GM12878 (cell line): ENCODE measurements at regions not wholly inside any gene's neighbourhood (a gene's known extent, or its start where the extent isn't known, plus 50 kb on each side); places are given as distances from the start of the nearest gene placed in this dataset.

Experiments used
- RAD21 ChIP-seq: IDR thresholded peaks from 2 replicates; pipeline ENCODE4 v1.6.1; 2011; ENCODE audit warnings: mild to moderate bottlenecking, low read depth, low read length, moderate library complexity; ENCODE audit not compliant: insufficient read depth
- SMARCA5 ChIP-seq: fragments of 450-650 bp; IDR thresholded peaks from 2 replicates; pipeline ENCODE4 v1.6.1; 2017; ENCODE audit warnings: mild to moderate bottlenecking
- SREBF1 ChIP-seq: IDR thresholded peaks from 2 replicates; pipeline ENCODE4 v1.6.1; 2012; ENCODE audit warnings: mild to moderate bottlenecking, low read length
- TF ChIP-seq, protein P1 (sequence below), 3 experiments: IDR thresholded peaks in 2 of 3; conservative IDR thresholded peaks in 1 of 3; 2 replicates each; pipeline ENCODE4 v1.5.1; 2011; ENCODE audit warnings: low read depth in 3 of 3, low read length in 3 of 3, mild to moderate bottlenecking in 3 of 3, control low read depth in 2 of 3, moderate library complexity in 2 of 3, inconsistent platforms in 1 of 3, mixed read lengths in 1 of 3; ENCODE audit not compliant: control insufficient read depth in 2 of 3, insufficient read depth in 1 of 3; ENCODE audit errors: extremely low read depth in 1 of 3

DNA sequence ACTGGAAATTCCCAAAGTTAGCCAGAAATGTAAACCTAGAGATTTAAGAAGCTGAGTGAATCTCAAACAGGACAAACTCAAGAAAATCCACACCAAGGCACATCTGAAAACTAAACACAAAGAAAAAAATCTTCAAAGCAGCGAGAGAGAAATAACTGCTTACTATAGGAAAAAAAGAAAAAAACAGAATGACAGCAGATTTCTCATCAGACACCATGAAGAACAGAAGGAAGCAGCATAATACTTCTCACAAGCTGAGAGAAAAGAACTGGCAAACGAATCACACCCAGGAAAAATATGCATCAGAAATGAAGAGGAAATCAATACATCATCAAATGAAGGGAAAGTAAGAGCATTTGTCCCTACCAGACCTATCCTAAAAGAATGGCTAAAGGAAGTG is 236.3 kb upstream of the ADAMTS3 start:
- TF ChIP-seq, protein P1, sequence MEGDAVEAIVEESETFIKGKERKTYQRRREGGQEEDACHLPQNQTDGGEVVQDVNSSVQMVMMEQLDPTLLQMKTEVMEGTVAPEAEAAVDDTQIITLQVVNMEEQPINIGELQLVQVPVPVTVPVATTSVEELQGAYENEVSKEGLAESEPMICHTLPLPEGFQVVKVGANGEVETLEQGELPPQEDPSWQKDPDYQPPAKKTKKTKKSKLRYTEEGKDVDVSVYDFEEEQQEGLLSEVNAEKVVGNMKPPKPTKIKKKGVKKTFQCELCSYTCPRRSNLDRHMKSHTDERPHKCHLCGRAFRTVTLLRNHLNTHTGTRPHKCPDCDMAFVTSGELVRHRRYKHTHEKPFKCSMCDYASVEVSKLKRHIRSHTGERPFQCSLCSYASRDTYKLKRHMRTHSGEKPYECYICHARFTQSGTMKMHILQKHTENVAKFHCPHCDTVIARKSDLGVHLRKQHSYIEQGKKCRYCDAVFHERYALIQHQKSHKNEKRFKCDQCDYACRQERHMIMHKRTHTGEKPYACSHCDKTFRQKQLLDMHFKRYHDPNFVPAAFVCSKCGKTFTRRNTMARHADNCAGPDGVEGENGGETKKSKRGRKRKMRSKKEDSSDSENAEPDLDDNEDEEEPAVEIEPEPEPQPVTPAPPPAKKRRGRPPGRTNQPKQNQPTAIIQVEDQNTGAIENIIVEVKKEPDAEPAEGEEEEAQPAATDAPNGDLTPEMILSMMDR (IDR thresholded peaks at IDR 0.05 in 2 of 3, conservative IDR thresholded peaks at IDR 0.05 in 1 of 3; ENCODE audit: control insufficient read depth in 2 of 3, extremely low read depth in 1 of 3, insufficient read depth in 1 of 3, low read depth in 3 of 3, low read length in 3 of 3), result no peak
- no peak for TF ChIP-seq SREBF1
- TF ChIP-seq RAD21, result no peak
- TF ChIP-seq SMARCA5, result no peak
